ENCODE measurements at regions not wholly inside any gene's neighbourhood (a gene's known extent, or its start where the extent isn't known, plus 50 kb on each side); places are given as distances from the start of the nearest gene placed in this dataset.
"Not testable (repeated sequence)": the region's sequence is repeated elsewhere in the genome, so short reads cannot be mapped to it uniquely, and the experiment has no call there.

- H3K4me3 ChIP-seq (ENCODE audit: low read depth, low read length): no peak overlapping the region
These were observed 594.1 kb downstream of the TBC1D22A start for GRCh38 chr22:47356511-47357011.

GRCh38 chr22:47355776-47356510 lies 593.5 kb downstream of the TBC1D22A start:
- H3K4me3 ChIP-seq (ENCODE audit: low read depth, low read length): no peak overlapping the region
- TF ChIP-seq CTCF (IDR thresholded peaks at IDR 0.05; ENCODE audit: borderline replicate concordance, insufficient read depth, low read depth, low read length): no peak

More at GRCh38 chr22:47356511-47357011, 594.1 kb downstream of the TBC1D22A start:
- TF ChIP-seq CTCF (IDR thresholded peaks at IDR 0.05; ENCODE audit: borderline replicate concordance, insufficient read depth, low read depth, low read length): no peak

GRCh38 chr22:47355388-47355725 lies 592.9 kb downstream of the TBC1D22A start:
- no peak for TF ChIP-seq CTCF (IDR thresholded peaks at IDR 0.05; ENCODE audit: borderline replicate concordance, insufficient read depth, low read depth, low read length)
- no peak overlapping the region for H3K4me3 ChIP-seq (ENCODE audit: low read depth, low read length)

- TF ChIP-seq CTCF (IDR thresholded peaks at IDR 0.05; ENCODE audit: borderline replicate concordance, insufficient read depth, low read depth, low read length): no peak
- no peak overlapping the region for H3K4me3 ChIP-seq (ENCODE audit: low read depth, low read length)
These were observed 592.4 kb downstream of the TBC1D22A start for GRCh38 chr22:47354668-47355387.

GRCh38 chr22:47352920-47353700 lies 590.7 kb downstream of the TBC1D22A start:
- H3K4me3 ChIP-seq (ENCODE audit: low read depth, low read length): no peak overlapping the region
- no peak for TF ChIP-seq CTCF (IDR thresholded peaks at IDR 0.05; ENCODE audit: borderline replicate concordance, insufficient read depth, low read depth, low read length)

- no peak for TF ChIP-seq CTCF (IDR thresholded peaks at IDR 0.05; ENCODE audit: borderline replicate concordance, insufficient read depth, low read depth, low read length)
- no peak overlapping the region for H3K4me3 ChIP-seq (ENCODE audit: low read depth, low read length)
These were observed 589.6 kb downstream of the TBC1D22A start for GRCh38 chr22:47351836-47352579.

GRCh38 chr22:47346287-47346686 lies 583.8 kb downstream of the TBC1D22A start:
- not testable (repeated sequence) for H3K4me3 ChIP-seq (ENCODE audit: low read depth, low read length)
